NK-92 treated with Interleukin-12 subunit alpha and Interleukin-12 subunit beta, amount 100 ng/mL, for 24 hours (cell line): ENCODE measurements at regions not wholly inside any gene's neighbourhood (a gene's known extent, or its start where the extent isn't known, plus 50 kb on each side); places are given as distances from the start of the nearest gene placed in this dataset.
"Not testable (repeated sequence)": the region's sequence is repeated elsewhere in the genome, so short reads cannot be mapped to it uniquely, and the experiment has no call there.

ENCODE experiments used
- DNase-seq: peaks from one replicate; lab custom pipeline; 2025; lab: John Stamatoyannopoulos, UW

DNA sequence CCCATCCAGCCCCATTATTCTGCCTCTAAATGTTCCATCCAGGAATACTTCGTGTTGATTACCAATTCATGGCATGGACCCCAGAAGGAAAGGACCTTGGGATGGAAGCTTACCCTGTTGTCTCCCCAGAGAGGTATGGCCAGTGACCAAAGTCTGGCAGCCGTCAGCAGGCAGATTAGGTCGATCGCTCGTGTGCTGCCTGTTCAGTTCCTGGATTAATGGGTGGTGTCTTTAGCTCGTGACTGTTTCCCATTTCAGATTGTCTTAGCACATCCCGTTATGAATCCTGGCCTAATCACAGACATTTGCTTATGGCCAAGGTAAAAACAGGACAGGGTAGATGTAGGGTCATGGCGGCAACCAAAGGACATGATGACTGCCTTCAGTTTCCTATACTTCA is 122.9 kb upstream of the NTF3 start:
- DNase-seq: no peak

GRCh38 chr12:5309654-5310053 is 122.3 kb upstream of the NTF3 start:
- DNase-seq: no peak

DNA sequence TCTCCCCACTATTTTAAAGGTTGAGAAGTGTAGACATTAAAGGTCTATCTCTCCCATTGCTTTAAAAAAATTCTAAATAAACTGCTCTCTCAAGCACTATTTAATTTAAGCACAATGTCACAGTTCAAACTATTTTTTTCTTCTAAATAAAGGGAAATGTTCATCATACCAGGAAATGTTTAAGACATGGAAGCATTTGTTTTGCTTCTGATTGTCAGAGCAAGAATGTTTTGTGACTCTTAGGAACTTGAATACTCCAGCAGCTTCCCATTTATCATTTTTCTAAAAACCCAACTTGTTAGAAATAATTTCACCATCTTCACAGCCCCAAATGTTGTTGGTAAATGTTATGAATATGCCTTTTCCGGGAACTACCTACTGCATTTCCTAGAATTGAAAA is 121.8 kb upstream of the NTF3 start:
- DNase-seq: no peak

GRCh38 chr12:5317556-5317955 is 114.4 kb upstream of the NTF3 start:
- no peak for DNase-seq

- no peak for DNase-seq
These were observed 113.0 kb upstream of the NTF3 start for GRCh38 chr12:5318874-5319273.

- no peak for DNase-seq
These were observed 103.0 kb upstream of the NTF3 start for GRCh38 chr12:5328669-5329517.

DNA sequence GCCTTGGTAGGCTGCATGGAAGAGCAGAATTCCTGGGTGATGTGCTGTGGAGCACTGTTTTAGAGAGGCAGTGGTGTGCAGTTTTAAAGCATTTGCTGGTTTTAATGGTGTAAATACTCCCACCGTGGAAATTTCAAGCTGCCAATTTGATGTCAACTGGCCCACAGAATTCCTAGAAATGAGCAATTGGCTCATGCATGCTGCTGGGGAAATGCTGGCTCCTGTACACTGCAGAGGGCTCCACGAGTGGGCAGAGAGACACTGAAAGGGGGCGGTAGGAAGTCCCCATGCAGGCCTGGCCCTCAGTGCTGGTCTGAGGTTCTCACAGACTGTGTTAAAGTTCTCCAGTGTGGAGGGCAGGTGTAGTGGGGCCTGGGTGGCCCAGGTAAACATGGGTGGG is 99.4 kb upstream of the NTF3 start:
- DNase-seq: no peak

DNA sequence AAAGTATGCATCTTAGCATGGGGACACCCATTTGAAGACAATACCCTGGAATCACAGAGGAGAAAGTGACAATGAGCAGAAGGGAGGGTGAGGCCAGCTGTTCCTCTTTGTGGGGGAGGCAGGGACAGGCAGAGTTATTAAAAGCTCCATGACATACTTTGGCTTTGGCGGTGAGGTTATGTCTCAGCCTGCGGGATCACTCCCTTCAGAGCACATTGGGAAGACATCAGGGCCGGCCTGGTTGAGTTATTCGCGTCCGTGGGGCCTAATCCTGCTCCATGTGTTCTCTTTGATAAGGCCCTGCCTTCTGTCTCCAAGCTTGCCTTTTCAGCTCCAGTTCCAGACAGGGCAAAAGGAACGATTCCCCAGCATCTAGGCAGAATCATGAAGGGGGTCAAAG is 98.8 kb upstream of the NTF3 start:
- no peak for DNase-seq

DNA sequence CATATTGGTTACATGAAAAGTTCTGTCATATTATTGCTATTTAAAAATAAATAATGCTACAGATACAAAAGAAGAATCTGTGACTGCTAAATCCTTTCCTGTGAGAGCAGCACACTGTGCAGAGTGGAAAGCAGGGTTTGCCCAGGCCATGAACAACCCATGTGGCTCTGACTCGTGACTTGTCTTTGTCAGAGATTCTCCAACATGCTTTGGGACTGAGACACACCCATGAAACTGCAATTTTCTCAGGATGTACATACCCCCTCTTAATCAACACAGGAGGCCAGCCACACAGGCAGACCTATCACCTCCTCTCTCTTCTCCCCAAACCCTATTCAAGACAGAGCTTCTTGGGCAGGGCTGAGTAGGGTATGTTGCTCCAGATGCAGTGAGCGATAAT is 96.8 kb upstream of the NTF3 start:
- DNase-seq: no peak

DNA sequence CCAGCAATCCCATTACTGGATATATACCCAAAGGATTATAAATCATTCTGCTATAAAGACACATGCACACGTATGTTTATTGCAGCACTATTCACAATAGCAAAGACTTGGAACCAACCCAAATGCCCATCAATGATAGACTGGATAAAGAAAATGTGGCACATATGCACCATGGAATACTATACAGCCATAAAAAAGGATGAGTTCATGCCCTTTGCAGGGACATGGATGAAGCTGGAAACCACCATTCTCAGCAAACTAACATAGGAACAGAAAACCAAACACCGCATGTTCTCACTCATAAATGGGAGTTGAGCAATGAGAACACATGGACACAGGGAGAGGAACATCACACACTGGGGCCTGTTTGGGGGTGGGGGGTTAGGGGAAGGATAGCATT is 90.8 kb upstream of the NTF3 start:
- DNase-seq: not testable (repeated sequence)

DNA sequence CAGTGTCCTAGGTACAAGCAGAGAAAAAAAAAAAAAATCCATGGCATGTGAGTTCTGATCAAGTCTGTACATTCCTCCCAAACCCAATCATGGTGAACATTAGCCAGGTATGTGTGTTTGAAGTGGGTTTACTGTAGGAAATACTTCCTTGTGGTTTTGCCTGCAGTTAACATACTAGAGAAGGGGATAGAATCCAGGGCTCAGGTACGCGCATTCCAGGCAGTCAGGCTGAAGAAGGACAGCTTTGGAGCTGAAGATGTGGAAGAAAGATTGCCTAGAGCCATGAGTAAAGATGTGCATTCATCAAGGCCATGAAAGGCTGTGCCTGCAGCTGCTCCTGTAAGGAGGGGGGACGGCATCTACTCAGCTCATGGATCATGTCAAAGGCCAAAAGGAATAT is 88.2 kb upstream of the NTF3 start:
- no peak for DNase-seq

- DNase-seq: no peak
These were observed 87.8 kb upstream of the NTF3 start for GRCh38 chr12:5344131-5344530.

DNA sequence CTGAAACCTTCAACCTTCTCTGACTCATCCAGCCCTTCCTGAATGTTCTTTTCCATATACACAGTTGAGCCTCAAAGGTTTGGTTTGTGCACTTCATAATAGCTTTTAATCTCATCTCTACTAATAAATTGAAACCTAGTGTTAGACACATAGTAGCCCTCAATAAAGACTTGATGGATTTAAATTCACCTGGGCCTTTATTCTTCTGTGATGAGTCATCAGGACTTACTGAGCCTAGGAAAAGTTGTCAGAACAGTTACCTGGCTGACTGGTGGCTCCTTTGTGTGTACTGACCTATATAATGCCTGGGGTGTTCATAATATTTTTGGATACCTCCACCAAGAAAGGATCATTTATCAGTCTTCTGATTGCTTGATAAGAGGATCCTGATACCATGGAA is 86.4 kb upstream of the NTF3 start:
- no peak for DNase-seq

GRCh38 chr12:5348057-5348456 is 83.9 kb upstream of the NTF3 start:
- no peak for DNase-seq

GRCh38 chr12:5348491-5348890 is 83.4 kb upstream of the NTF3 start:
- DNase-seq: no peak

DNA sequence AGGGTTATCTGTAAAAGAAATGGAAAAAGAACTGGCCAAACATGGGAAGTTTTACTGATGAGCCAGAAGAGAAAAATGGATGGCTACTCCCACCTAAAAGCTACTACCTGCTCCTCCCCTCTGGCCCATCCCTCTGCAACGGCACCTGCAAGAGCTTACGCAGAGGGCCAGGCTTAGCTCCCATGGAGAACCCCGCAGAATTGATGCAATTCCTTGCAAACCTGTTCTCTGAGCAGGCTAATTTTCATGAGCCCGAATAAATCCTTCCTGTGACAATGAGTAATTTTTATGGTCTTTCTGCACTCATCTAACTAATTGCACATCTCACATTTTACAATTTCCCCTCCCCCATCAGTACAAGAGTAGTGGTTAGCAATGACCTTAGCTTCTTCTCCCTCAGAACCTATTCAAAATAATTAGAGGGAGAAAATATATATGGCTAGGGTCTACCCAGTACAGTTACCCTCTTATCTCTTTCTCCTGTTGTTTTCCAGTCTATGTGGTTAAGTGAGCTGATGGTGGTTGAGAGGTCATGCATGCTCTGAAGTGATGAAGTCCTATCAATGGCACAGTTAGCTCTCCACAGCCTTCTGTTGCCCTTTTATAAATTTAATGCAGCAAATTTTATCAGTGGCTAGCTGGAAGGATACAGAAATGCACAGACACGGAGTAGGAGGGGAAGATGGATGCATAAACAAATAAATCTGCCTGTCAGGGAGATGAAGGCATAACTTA is 67.7 kb upstream of the NTF3 start:
- no peak for DNase-seq

DNA sequence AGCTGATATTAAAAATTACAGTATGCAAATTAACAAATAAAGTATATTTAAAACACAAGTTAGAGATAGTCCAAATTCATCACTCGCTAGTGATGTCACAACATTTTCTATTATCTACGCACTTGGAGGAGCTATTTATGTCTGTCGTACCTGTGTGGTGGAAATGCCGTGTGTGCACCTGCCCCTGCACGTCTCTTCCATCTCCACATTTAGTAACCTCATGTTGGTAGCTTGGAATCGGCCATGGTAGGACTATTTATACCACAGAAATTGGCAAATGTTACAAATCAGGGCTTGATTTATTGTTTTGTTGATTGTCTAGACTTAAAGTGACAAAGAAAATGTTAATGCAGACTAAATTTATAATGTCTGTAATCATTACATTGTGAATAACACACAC is 62.6 kb upstream of the NTF3 start:
- no peak for DNase-seq

GRCh38 chr12:5371631-5372030 is 60.3 kb upstream of the NTF3 start:
- DNase-seq: no peak

DNA sequence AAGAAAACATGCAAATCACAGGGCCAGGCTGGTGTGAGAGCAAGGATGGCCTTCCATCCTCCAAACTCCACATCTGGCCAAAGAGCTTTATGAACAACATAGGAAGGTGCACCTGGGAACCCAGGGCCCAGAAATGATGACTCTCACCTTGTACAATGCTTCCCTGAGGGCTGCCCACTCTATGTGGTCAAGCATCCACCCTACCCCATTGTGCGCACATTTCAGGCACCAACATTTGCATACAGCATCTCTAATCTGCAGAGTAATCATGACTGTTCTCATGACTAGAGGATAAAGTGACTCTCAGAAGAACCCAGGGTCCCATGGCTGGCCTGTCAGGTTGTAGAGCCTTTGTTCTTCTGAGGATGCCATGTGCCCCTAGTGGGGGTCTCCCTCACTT is 57.2 kb upstream of the NTF3 start:
- no peak for DNase-seq

DNA sequence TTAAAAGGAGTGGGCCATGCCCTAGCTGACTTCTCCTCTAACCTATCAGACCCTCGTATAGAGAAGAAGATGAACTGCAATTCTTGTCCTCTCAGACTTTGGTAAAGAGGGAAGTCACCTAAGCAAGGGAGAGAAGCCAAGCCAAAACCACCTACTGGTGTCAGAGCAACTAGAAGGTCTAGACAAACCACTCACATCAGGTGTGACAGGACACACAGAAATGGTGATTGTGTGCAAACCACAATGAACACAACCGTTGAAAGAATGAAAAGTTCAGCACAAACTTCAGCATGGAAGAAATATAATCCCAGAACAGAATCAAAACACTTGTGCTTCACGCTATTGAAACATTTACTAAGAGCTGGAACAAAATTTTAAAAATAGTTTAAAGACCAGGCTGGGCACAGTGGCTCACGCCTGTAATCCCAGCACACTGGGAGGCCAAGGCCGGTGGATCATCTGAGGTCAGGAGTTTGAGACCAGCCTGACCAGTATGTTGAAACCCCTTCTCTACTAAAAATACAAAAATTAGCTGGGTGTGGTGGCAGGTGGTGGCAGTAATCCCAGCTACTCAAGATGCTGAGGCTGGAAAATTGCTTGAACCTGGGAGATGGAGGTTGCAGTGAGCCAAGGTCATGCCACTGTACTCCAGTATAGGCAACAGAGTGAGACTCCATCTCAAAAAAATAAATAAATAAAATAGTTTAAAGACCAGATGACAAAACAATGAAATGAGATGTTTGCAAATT is 56.2 kb upstream of the NTF3 start:
- no peak for DNase-seq

DNA sequence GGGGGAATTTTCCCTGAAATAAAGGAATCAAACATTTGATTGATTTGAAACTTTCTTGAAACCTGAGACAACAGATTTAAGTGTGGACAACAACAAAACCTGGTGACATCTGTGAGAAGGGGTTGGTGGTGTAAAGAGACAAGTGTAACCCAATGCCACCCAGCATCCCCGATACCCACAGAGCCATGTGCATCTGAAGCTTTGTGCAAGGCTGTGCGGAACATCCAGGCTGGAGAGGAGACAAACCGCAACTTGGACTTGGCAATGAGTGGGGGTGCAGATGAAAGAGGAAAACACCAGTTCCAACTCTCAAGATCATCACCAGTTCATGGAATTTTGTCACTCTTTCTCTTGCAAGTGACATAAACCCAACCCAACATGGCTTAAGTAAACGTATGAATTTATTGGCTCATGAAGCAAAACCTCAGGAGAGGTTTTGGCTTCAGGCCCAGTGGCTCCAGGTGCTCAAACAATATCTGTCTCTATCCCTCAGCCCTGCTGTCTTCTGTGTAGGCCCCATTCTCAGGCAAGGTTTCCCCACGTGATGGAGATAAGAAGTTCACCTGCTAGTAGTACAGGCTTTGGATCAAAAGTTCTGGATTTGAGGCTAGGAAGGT is 55.2 kb upstream of the NTF3 start:
- no peak for DNase-seq

- no peak for DNase-seq
These were observed 53.8 kb upstream of the NTF3 start for GRCh38 chr12:5377997-5378592.
